ENCODE measurements at regions not wholly inside any gene's neighbourhood (a gene's known extent, or its start where the extent isn't known, plus 50 kb on each side); places are given as distances from the start of the nearest gene placed in this dataset.
"Not testable (repeated sequence)": the region's sequence is repeated elsewhere in the genome, so short reads cannot be mapped to it uniquely, and the experiment has no call there.

DNA sequence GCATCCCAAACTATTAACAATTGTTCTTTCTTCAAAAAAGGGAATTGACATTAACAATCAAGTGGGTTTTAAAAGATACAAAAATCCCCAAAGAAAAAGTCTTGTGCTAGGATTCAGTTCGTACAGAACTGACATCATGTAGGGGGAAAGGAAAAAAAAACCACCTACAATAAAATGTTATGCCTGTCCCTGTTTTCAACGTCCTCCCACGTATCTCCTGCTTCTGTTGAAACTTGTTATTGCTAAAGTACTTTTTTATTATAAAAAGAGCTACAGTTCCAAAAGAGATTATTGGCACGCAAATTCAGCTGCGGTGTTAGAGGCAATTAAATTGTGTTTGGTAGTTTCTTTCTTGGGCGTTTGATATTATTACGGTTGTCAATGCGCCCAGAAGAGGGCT lies 102.8 kb upstream of the PHACTR1 start:
- in situ Hi-C loops (cut with MboI; ENCODE audit: low pct_unique_long_range_greater_than_20kb in 2 of 9, low sequenced_read_pairs in 9 of 9, unreplicated experiment in 9 of 9): loop anchor here in 4 of 9 experiments (25.0 kb wide), 2 partner anchors 952 to 1002 kb away; no protein-coding TSS in a partner anchor
- ATAC-seq (replicated peaks in 6 of 8): no peak
- no peak overlapping the region for H3K4me3 ChIP-seq
- H3K4me1 ChIP-seq (replicated peaks in 1 of 2): no peaks in the 10 kb centered on the region
- 10 to 92% (median 66%) methylated on average over 3 to 8 of the region's 8 CpGs; no CpG with 5 or more reads in 2 of the 10 experiments for WGBS, 10 experiments
- no peak overlapping the region for H3K27ac ChIP-seq

DNA sequence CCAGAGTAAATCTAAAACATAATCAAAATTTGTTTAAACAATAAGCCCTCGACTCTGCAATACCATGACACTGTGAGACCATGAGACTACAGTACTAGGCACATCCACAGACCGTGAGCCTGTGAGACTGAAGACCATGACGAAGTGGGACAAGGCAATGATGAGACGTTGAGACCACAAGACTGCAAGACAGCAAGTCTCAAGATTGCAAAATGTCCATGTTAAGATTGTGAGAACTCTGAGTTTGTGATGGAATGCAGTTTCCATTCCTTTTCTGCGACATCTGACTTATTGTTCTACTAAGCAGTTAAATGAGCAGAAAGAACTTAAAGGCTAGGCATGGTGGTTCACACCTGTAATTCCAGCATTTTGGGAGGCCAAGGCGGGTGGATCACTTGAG lies 102.1 kb upstream of the PHACTR1 start:
- whole genome bisulfite sequencing, 10 experiments: 41 to 94% (median 81%) methylated on average over 2 to 4 of the region's 6 CpGs; no CpG with 5 or more reads in 3 of the 10 experiments
- in situ Hi-C loops (cut with MboI; ENCODE audit: low pct_unique_long_range_greater_than_20kb in 2 of 9, low sequenced_read_pairs in 9 of 9, unreplicated experiment in 9 of 9): loop anchor here in 4 of 9 experiments (25.0 kb wide), 2 partner anchors 952 to 1002 kb away; no protein-coding TSS in a partner anchor
- no peak overlapping the region for H3K27ac ChIP-seq
- no peaks in the 10 kb centered on the region for H3K4me1 ChIP-seq (replicated peaks in 1 of 2)
- H3K4me3 ChIP-seq: no peak overlapping the region
- ATAC-seq (replicated peaks in 6 of 8): no peak

DNA sequence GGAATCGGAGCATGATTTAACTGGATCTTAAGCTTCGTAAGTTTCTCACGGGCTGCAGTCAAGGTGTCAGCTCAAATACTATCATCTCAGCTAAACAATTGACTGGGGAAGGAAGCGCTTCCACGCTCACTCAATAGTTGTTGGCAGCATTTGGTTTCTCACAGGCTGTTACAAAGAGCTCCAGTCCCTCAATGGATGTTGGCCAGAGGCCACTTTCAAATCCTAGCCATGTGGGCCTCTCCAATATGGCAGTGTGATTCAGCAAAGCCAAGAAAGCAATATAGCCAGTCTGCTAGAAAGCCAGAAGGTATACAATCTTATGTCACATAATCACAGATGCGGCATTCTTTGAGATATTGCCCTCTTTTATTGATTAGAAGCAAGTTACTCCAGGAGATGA lies 98.3 kb upstream of the PHACTR1 start:
- Histone ChIP-seq H3K27ac (no peak overlapping the region), H3K4me3 (no peak overlapping the region), H3K4me1 (replicated peaks in 1 of 2) (no peaks in the 10 kb centered on the region)
- whole genome bisulfite sequencing, 10 experiments: 57 to 94% (median 79%) methylated on average over 2 to 6 of the region's 6 CpGs
- ATAC-seq (replicated peaks in 6 of 8): no peak
- in situ Hi-C loops (cut with MboI; ENCODE audit: low pct_unique_long_range_greater_than_20kb in 2 of 9, low sequenced_read_pairs in 9 of 9, unreplicated experiment in 9 of 9): loop anchor here in 4 of 9 experiments (25.0 kb wide), 2 partner anchors 956 to 1006 kb away; no protein-coding TSS in a partner anchor

DNA sequence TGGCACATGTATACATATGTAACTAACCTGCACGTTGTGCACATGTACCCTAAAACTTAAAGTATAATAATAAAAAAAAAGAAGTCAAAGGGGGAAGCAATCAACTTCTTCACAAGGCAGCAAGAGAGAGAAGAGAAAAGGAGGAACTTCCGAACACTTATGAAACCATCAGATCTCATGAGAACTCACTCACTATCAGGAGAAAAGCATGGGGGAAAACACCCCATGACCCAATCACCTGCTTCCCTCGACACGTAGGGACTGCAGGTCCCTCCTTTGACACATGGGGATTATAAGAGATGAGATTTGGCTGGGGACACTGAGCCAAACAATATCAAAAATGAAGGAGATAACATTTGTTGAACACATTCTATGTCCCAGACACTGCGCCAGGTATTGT lies 94.8 kb upstream of the PHACTR1 start:
- in situ Hi-C loops (cut with MboI; ENCODE audit: low pct_unique_long_range_greater_than_20kb in 2 of 9, low sequenced_read_pairs in 9 of 9, unreplicated experiment in 9 of 9): loop anchor here in 4 of 9 experiments (25.0 kb wide), 2 partner anchors 959 to 1009 kb away; no protein-coding TSS in a partner anchor
- H3K4me1 ChIP-seq (replicated peaks in 1 of 2): no peaks in the 10 kb centered on the region
- H3K4me3 ChIP-seq: no peak overlapping the region
- H3K27ac ChIP-seq: no peak overlapping the region
- WGBS, 10 experiments: 60 to 100% (median 82%) methylated on average over 1 to 4 of the region's 5 CpGs; no CpG with 5 or more reads in 3 of the 10 experiments
- ATAC-seq (replicated peaks in 6 of 8): no peak

DNA sequence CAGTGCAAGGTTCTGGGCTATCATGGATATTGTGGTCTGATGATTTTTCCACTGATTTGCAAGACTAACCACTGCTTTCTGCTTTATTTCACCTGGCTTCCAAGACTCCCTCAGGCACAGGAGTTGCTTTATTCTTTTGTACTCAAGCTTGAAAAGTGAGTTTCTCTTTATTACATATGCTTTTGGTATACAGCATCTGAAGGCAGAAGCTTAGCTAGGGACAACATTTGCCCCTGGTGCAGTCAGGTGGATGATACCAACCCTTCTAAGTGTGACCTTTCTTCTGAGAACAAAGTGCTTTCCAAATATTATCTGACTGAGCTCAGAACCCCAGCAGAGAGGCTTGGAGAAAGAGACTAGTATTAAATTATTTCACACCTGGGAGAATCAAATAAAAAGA lies 94.0 kb upstream of the PHACTR1 start:
- Histone ChIP-seq H3K27ac (no peak overlapping the region), H3K4me3 (no peak overlapping the region), H3K4me1 (replicated peaks in 1 of 2) (no peaks in the 10 kb centered on the region)
- ATAC-seq (replicated peaks in 6 of 8): no peak
- in situ Hi-C loops (cut with MboI; ENCODE audit: low pct_unique_long_range_greater_than_20kb in 2 of 9, low sequenced_read_pairs in 9 of 9, unreplicated experiment in 9 of 9): loop anchor here in 4 of 9 experiments (25.0 kb wide), 2 partner anchors 960 to 1010 kb away; no protein-coding TSS in a partner anchor

DNA sequence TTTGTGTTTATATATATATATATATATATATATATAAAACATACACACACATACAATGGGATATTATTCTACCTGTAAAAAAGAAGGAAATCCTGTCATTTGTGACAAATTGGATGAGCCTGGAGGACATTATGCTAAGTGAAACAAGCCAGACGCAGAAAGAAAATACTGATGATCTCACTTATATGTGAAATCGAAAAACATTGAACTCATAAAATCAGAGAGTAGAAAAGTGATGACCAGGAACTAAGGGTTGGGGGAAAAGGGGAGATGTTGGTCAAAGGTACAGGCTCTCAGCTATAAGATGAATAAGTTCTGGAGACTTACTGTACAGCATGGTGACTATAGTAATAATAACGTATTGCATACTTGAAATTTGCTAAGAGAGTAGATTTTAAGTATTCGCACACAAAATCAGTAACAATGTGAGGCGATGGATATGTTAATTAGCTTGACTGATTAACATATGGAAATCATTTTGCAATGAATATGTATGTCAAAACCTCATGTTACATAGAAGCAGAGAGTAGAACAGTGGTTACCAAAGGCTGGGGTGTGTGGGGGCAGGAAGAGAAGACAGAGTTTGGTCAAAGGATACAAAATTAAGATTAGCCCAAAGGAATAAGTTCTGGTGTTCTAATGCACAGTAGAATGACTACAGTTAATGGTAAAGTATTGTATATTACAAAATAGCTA lies 92.3 kb upstream of the PHACTR1 start:
- ATAC-seq (replicated peaks in 6 of 8): peak in 3 of 8 experiments; percentile 97 to 99 (median 99)
- Histone ChIP-seq H3K4me1 (replicated peaks in 1 of 2) (no peaks in the 10 kb centered on the region), H3K4me3 (no peak overlapping the region), H3K27ac (no peak overlapping the region)
- 3 to 87% (median 80%) methylated on average over 3 to 5 of the region's 5 CpGs for whole genome bisulfite sequencing, 10 experiments
- in situ Hi-C loops (cut with MboI; ENCODE audit: low pct_unique_long_range_greater_than_20kb in 2 of 9, low sequenced_read_pairs in 9 of 9, unreplicated experiment in 9 of 9): loop anchor here in 4 of 9 experiments (25.0 kb wide), 2 partner anchors 962 to 1012 kb away; no protein-coding TSS in a partner anchor

DNA sequence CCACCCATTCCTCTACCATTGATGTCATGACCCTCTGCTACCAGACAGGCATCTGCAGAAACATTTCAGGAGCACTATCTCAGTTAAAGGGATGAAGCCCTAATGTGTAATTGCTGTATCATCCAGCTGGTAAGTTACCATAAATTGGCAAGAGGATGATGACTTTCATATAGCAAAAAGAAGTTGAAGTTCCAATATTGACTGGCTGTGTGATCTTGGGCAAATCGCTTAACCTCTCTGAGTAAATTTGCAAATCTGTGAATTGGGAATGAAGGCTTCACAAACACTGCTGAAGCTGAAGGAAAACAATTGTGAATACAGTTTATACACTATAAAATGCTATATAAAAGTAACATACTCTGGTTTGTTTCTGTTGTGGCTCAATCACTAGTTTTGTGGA lies 89.5 kb upstream of the PHACTR1 start:
- WGBS, 10 experiments: 80 to 100% (median 100%) methylated on average over 1 of the region's 1 CpG; no CpG with 5 or more reads in 2 of the 10 experiments
- in situ Hi-C loops (cut with MboI; ENCODE audit: low pct_unique_long_range_greater_than_20kb in 2 of 9, low sequenced_read_pairs in 9 of 9, unreplicated experiment in 9 of 9): loop anchor here in 5 of 9 experiments (25.0 kb wide), 1 partner anchor 260 kb away; no protein-coding TSS in a partner anchor
- Histone ChIP-seq H3K4me3 (no peak overlapping the region), H3K4me1 (replicated peaks in 1 of 2) (no peaks in the 10 kb centered on the region), H3K27ac (no peak overlapping the region)
- no peak for ATAC-seq (replicated peaks in 6 of 8)

DNA sequence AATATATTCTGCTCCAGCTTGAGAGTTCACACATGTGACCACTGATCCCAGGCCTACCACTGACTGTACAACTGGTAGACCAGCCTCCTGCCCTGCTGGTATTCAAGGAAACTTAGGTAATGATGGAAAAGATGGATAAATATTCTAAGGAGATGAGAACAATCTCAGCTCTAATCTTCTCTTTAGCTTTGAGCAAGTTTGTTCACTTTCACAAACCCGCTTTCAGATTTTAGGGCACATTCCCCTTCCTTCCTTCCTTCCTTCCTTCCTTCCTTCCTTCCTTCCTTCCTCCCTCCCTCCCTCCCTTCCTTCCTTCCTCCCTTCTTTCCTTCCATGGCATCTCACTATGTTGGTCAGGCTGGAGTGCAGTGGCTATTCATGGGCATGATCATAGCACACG lies 88.2 kb upstream of the PHACTR1 start:
- Histone ChIP-seq H3K4me1 (replicated peaks in 1 of 2) (no peaks in the 10 kb centered on the region), H3K27ac (no peak overlapping the region), H3K4me3 (no peak overlapping the region)
- no peak for ATAC-seq (replicated peaks in 6 of 8)
- in situ Hi-C loops (cut with MboI; ENCODE audit: low pct_unique_long_range_greater_than_20kb in 2 of 9, low sequenced_read_pairs in 9 of 9, unreplicated experiment in 9 of 9): loop anchor here in 5 of 9 experiments (25.0 kb wide), 1 partner anchor 259 kb away; no protein-coding TSS in a partner anchor
- WGBS, 10 experiments: no CpG with 5 or more reads among the region's 2 CpGs

DNA sequence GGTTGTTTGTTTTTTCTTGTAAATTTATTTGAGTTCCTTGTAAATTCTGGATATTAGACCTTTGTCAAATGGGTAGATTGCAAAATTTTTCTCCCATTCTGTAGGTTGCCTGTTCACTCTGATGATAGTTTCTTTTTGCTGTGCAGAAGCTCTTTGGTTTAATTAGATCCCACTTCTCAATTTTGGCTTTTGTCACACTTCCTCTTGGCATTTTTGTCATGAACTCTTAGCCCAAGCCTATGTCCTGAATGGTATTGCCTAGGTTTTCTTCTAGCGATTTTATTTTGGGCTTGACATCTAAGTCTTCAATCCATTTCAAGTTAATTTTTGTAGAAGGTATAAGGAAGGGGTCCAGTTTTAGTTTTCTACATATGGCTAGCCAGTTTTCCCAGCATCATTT lies 82.8 kb upstream of the PHACTR1 start:
- H3K4me1 ChIP-seq (replicated peaks in 1 of 2); ATAC-seq (replicated peaks in 6 of 8); H3K27ac ChIP-seq; H3K4me3 ChIP-seq: not testable (repeated sequence)
- WGBS, 10 experiments: 33 to 92% (median 75%) methylated on average over 1 of the region's 1 CpG; no CpG with 5 or more reads in 4 of the 10 experiments
- in situ Hi-C loops (cut with MboI; ENCODE audit: low pct_unique_long_range_greater_than_20kb in 2 of 9, low sequenced_read_pairs in 9 of 9, unreplicated experiment in 9 of 9): loop anchor here in 5 of 9 experiments (25.0 kb wide), 1 partner anchor 254 kb away; no protein-coding TSS in a partner anchor

DNA sequence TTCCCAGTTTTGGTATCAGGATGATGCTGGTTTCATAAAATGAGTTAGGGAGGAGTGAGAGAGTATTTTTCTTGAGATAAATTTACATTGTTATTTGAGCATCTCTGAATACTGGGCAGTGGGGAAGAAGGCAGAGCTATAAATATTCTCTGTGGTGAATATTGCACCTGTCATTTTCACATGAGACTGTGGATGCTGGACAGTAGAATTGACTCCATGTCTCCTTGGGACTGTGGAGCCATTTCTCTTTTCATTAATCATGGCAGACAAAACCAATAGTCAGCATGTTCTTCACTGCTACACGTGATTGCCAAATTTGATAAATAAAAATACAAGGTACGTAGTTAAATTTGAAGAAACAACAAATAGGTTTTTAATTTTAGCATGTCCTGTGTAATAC lies 81.2 kb upstream of the PHACTR1 start:
- WGBS, 10 experiments: 48 to 95% (median 86%) methylated on average over 1 to 2 of the region's 2 CpGs; no CpG with 5 or more reads in 2 of the 10 experiments
- no peak for ATAC-seq (replicated peaks in 6 of 8)
- Histone ChIP-seq H3K27ac (no peak overlapping the region), H3K4me1 (replicated peaks in 1 of 2) (no peaks in the 10 kb centered on the region), H3K4me3 (no peak overlapping the region)
- in situ Hi-C loops (cut with MboI; ENCODE audit: low pct_unique_long_range_greater_than_20kb in 2 of 9, low sequenced_read_pairs in 9 of 9, unreplicated experiment in 9 of 9): loop anchor here in 5 of 9 experiments (25.0 kb wide), 1 partner anchor 252 kb away; no protein-coding TSS in a partner anchor

DNA sequence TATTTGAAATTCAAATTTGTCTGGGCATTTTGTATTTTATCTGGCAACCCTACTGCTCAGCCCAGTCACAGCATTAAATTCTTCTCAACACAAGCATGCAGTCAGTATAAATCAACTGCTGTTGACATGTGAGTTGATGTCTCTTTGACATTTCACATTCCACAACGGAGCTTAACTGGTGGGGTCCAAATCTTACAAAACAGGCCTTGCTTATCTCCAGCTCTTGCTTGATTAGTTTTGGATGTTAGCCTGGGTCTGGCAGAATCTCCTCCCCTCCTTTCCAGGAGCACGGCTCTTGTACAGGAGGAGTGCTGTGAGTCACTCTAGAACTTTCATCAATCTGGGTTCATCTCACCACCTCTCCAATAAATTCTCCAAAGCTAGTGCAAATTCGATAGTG lies 80.8 kb upstream of the PHACTR1 start:
- Histone ChIP-seq H3K4me3 (no peak overlapping the region), H3K27ac (no peak overlapping the region), H3K4me1 (replicated peaks in 1 of 2) (no peaks in the 10 kb centered on the region)
- ATAC-seq (replicated peaks in 6 of 8): no peak
- 33 to 91% (median 57%) methylated on average over 1 to 3 of the region's 3 CpGs; no CpG with 5 or more reads in 2 of the 10 experiments for WGBS, 10 experiments
- in situ Hi-C loops (cut with MboI; ENCODE audit: low pct_unique_long_range_greater_than_20kb in 2 of 9, low sequenced_read_pairs in 9 of 9, unreplicated experiment in 9 of 9): loop anchor here in 5 of 9 experiments (25.0 kb wide), 1 partner anchor 251 kb away; no protein-coding TSS in a partner anchor

DNA sequence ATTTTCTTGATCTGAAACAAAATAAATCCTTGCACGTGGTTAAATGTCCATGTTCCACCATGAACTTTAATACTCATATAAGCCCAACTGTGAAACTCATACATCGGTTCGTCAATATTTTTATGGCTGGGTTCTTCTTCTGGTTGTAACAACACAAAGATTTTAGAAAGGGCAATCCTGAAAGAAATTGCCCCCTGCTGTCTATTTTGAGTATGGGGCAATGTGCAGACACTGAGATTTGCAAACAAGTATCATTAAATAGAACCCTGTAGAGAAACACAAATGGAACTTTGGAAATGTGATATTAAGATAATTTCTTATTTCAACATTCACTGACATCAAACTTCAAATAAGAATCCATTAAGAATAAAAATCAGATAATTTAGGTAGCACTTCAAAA lies 80.2 kb upstream of the PHACTR1 start:
- 48 to 97% (median 92%) methylated on average over 2 to 3 of the region's 3 CpGs; no CpG with 5 or more reads in 4 of the 10 experiments for WGBS, 10 experiments
- Histone ChIP-seq H3K27ac (no peak overlapping the region), H3K4me3 (no peak overlapping the region), H3K4me1 (replicated peaks in 1 of 2) (no peaks in the 10 kb centered on the region)
- in situ Hi-C loops (cut with MboI; ENCODE audit: low pct_unique_long_range_greater_than_20kb in 2 of 9, low sequenced_read_pairs in 9 of 9, unreplicated experiment in 9 of 9): loop anchor here in 5 of 9 experiments (25.0 kb wide), 1 partner anchor 251 kb away; no protein-coding TSS in a partner anchor
- no peak for ATAC-seq (replicated peaks in 6 of 8)

DNA sequence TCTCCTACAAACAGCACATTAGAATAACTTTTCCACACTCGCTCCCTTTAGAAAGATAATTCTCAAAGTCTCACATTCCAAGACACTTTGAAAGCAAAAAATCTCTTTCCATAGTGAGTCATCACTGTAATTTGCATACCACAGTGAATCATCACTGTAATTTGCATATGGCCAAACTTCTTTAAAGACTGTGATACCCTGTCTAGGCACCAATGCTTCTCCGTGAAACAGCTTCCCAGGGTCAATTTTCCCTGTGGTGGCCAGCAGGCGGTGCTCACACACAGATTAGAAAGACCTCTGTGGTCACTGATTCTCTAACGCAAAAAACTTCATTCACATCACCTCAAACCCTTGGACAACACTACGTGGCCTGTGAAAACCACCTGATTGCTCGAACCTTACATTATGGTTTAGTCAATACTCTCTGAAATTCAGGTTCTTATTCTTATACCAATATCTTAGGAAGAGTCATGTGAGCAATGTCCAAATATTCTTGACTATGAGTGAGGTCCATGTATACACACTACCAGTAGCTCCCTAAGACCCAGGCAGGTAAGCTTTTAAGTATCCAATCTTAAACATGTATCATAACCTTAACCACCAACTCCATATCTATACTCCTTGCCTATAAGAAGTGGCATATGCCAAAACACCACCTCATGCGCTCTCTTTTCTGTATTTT lies 78.5 kb upstream of the PHACTR1 start:
- in situ Hi-C loops (cut with MboI; ENCODE audit: low pct_unique_long_range_greater_than_20kb in 2 of 9, low sequenced_read_pairs in 9 of 9, unreplicated experiment in 9 of 9): loop anchor here in 5 of 9 experiments (25.0 kb wide), 1 partner anchor 249 kb away; no protein-coding TSS in a partner anchor
- H3K4me3 ChIP-seq: no peak overlapping the region
- 14 to 100% (median 29%) methylated on average over 1 to 7 of the region's 7 CpGs for WGBS, 10 experiments
- H3K27ac ChIP-seq: no peak overlapping the region
- ATAC-seq (replicated peaks in 6 of 8): peak; percentile 83 to 100 (median 94)
- no peaks in the 10 kb centered on the region for H3K4me1 ChIP-seq (replicated peaks in 1 of 2)
